ENCODE measurements at regions not wholly inside any gene's neighbourhood (a gene's known extent, or its start where the extent isn't known, plus 50 kb on each side); places are given as distances from the start of the nearest gene placed in this dataset.
A peak's percentile ranks its signal among the peaks of the same experiment; 100 is the strongest.
"Not testable (repeated sequence)": the region's sequence is repeated elsewhere in the genome, so short reads cannot be mapped to it uniquely, and the experiment has no call there.

GRCh38 chr4:78703079-78703478, 73.1 kb upstream of the BMP2K start:
- peaks cover 4% of the 10 kb centered on the region for H3K27me3 Mint-ChIP-seq

GRCh38 chr4:78704317-78704716, 71.8 kb upstream of the BMP2K start:
- CTCF ChIA-PET, result no interaction called here
- Mint-ChIP-seq H3K36me3 (ENCODE audit: low read depth) (no peaks in the 10 kb centered on the region), H3K27me3 (peaks cover 4% of the 10 kb centered on the region), H3K27ac (no peak overlapping the region), H3K9me3 (peaks cover 5% of the 10 kb centered on the region), H3K4me3 (no peak overlapping the region), H3K4me1 (no peaks in the 10 kb centered on the region)
- no peak for DNase-seq
- POLR2A ChIA-PET, result no interaction called here

More at GRCh38 chr4:78703079-78703478, 73.1 kb upstream of the BMP2K start:
- Mint-ChIP-seq H3K9me3 (peaks cover 5% of the 10 kb centered on the region), H3K36me3 (ENCODE audit: low read depth) (no peaks in the 10 kb centered on the region), H3K4me1 (no peaks in the 10 kb centered on the region), H3K27ac (no peak overlapping the region), H3K4me3 (no peak overlapping the region)
- POLR2A ChIA-PET, result no interaction called here
- CTCF ChIA-PET, result no interaction called here
- no peak for DNase-seq

GRCh38 chr4:78704981-78705683, 71.0 kb upstream of the BMP2K start:
- peaks cover 5% of the 10 kb centered on the region for H3K9me3 Mint-ChIP-seq
- H3K27me3 Mint-ChIP-seq, result peaks cover 4% of the 10 kb centered on the region
- ChIA-PET CTCF (no interaction called here), POLR2A (interaction anchor here (0.6 kb wide), 1 partner anchor 19 kb away, joined by 3 read pairs; no protein-coding TSS in a partner anchor)
- no peak for DNase-seq
- H3K4me1 Mint-ChIP-seq, result no peaks in the 10 kb centered on the region
- no peak overlapping the region for H3K27ac Mint-ChIP-seq
- H3K36me3 Mint-ChIP-seq (ENCODE audit: low read depth), result no peaks in the 10 kb centered on the region
- no peak overlapping the region for H3K4me3 Mint-ChIP-seq

- Mint-ChIP-seq H3K27me3 (peaks cover 3% of the 10 kb centered on the region), H3K4me1 (no peaks in the 10 kb centered on the region), H3K27ac (no peak overlapping the region), H3K4me3 (no peak overlapping the region), H3K9me3 (peaks cover 5% of the 10 kb centered on the region), H3K36me3 (ENCODE audit: low read depth) (no peaks in the 10 kb centered on the region)
- ChIA-PET POLR2A (no interaction called here), CTCF (no interaction called here)
- DNase-seq, result no peak
These were observed 69.8 kb upstream of the BMP2K start for GRCh38 chr4:78706302-78706701.

- Mint-ChIP-seq H3K36me3 (ENCODE audit: low read depth) (no peaks in the 10 kb centered on the region), H3K4me3 (no peak overlapping the region), H3K9me3 (peaks cover 5% of the 10 kb centered on the region), H3K27ac (no peak overlapping the region), H3K27me3 (no peaks in the 10 kb centered on the region), H3K4me1 (no peaks in the 10 kb centered on the region)
- DNase-seq, result no peak
- ChIA-PET POLR2A (no interaction called here), CTCF (no interaction called here)
These were observed 68.9 kb upstream of the BMP2K start for GRCh38 chr4:78707268-78707667.

- H3K4me3 Mint-ChIP-seq, result no peak overlapping the region
- H3K9me3 Mint-ChIP-seq, result peaks cover 5% of the 10 kb centered on the region
- ChIA-PET POLR2A (no interaction called here), CTCF (interaction anchor here (0.5 kb wide), 1 partner anchor 50 kb away, joined by 3 read pairs; no protein-coding TSS in a partner anchor)
- no peaks in the 10 kb centered on the region for H3K36me3 Mint-ChIP-seq (ENCODE audit: low read depth)
- no peaks in the 10 kb centered on the region for H3K4me1 Mint-ChIP-seq
- no peak overlapping the region for H3K27ac Mint-ChIP-seq
- DNase-seq, result no peak
- H3K27me3 Mint-ChIP-seq, result no peaks in the 10 kb centered on the region
These were observed 68.4 kb upstream of the BMP2K start for GRCh38 chr4:78707793-78708192.

- Mint-ChIP-seq H3K36me3 (ENCODE audit: low read depth) (no peaks in the 10 kb centered on the region), H3K9me3 (no peaks in the 10 kb centered on the region), H3K27me3 (no peaks in the 10 kb centered on the region), H3K4me1 (no peaks in the 10 kb centered on the region), H3K4me3 (no peak overlapping the region), H3K27ac (no peak overlapping the region)
- no peak for DNase-seq
- POLR2A ChIA-PET, result no interaction called here
- CTCF ChIA-PET, result no interaction called here
These were observed 65.6 kb upstream of the BMP2K start for GRCh38 chr4:78710536-78710935.

- H3K4me3 Mint-ChIP-seq, result no peak overlapping the region
- no peaks in the 10 kb centered on the region for H3K27me3 Mint-ChIP-seq
- ChIA-PET POLR2A (no interaction called here), CTCF (interaction anchor here (0.7 kb wide), 1 partner anchor 29 kb away, joined by 3 read pairs; no protein-coding TSS in a partner anchor)
- H3K4me1 Mint-ChIP-seq, result no peaks in the 10 kb centered on the region
- no peaks in the 10 kb centered on the region for H3K9me3 Mint-ChIP-seq
- DNase-seq, result no peak
- H3K27ac Mint-ChIP-seq, result no peak overlapping the region
- no peaks in the 10 kb centered on the region for H3K36me3 Mint-ChIP-seq (ENCODE audit: low read depth)
These were observed 64.5 kb upstream of the BMP2K start for GRCh38 chr4:78711676-78712075.

GRCh38 chr4:78714598-78714997, 61.6 kb upstream of the BMP2K start:
- H3K4me3 Mint-ChIP-seq; H3K27me3 Mint-ChIP-seq; DNase-seq; POLR2A ChIA-PET; H3K36me3 Mint-ChIP-seq (ENCODE audit: low read depth); H3K9me3 Mint-ChIP-seq; CTCF ChIA-PET; H3K4me1 Mint-ChIP-seq; H3K27ac Mint-ChIP-seq: not testable (repeated sequence)

- H3K36me3 Mint-ChIP-seq (ENCODE audit: low read depth); H3K4me1 Mint-ChIP-seq; H3K27ac Mint-ChIP-seq; H3K27me3 Mint-ChIP-seq; H3K4me3 Mint-ChIP-seq; DNase-seq; POLR2A ChIA-PET; H3K9me3 Mint-ChIP-seq; CTCF ChIA-PET: not testable (repeated sequence)
These were observed 60.8 kb upstream of the BMP2K start for GRCh38 chr4:78715372-78715771.

- CTCF ChIA-PET, result not testable (repeated sequence)
- peaks cover 20% of the 10 kb centered on the region for H3K4me1 Mint-ChIP-seq
These were observed 58.4 kb upstream of the BMP2K start for GRCh38 chr4:78717712-78718111.

GRCh38 chr4:78720204-78720603, 55.9 kb upstream of the BMP2K start:
- Mint-ChIP-seq H3K4me1 (peaks cover 20% of the 10 kb centered on the region), H3K27ac (no peak overlapping the region), H3K9me3 (no peaks in the 10 kb centered on the region), H3K27me3 (no peaks in the 10 kb centered on the region), H3K4me3 (no peak overlapping the region), H3K36me3 (ENCODE audit: low read depth) (no peaks in the 10 kb centered on the region)
- ChIA-PET CTCF (no interaction called here), POLR2A (no interaction called here)
- DNase-seq, result no peak

More at GRCh38 chr4:78717712-78718111, 58.4 kb upstream of the BMP2K start:
- H3K27me3 Mint-ChIP-seq; H3K4me3 Mint-ChIP-seq; H3K27ac Mint-ChIP-seq; H3K36me3 Mint-ChIP-seq (ENCODE audit: low read depth); DNase-seq; POLR2A ChIA-PET; H3K9me3 Mint-ChIP-seq: not testable (repeated sequence)

- Mint-ChIP-seq H3K4me1 (peaks cover 20% of the 10 kb centered on the region), H3K4me3 (no peak overlapping the region), H3K9me3 (no peaks in the 10 kb centered on the region), H3K27me3 (no peaks in the 10 kb centered on the region), H3K36me3 (ENCODE audit: low read depth) (no peaks in the 10 kb centered on the region), H3K27ac (no peak overlapping the region)
- ChIA-PET CTCF (no interaction called here), POLR2A (no interaction called here)
- peak; percentile 29 for DNase-seq
These were observed 55.0 kb upstream of the BMP2K start for GRCh38 chr4:78720994-78721677.

GRCh38 chr4:78721747-78722146, 54.4 kb upstream of the BMP2K start:
- no peaks in the 10 kb centered on the region for H3K36me3 Mint-ChIP-seq (ENCODE audit: low read depth)
- CTCF ChIA-PET, result no interaction called here

More at GRCh38 chr4:78721747-78722146, 54.4 kb upstream of the BMP2K start:
- DNase-seq, result no peak
- no peak overlapping the region for H3K27ac Mint-ChIP-seq
- POLR2A ChIA-PET, result no interaction called here
- H3K4me1 Mint-ChIP-seq, result peaks cover 20% of the 10 kb centered on the region
- H3K9me3 Mint-ChIP-seq, result no peaks in the 10 kb centered on the region
- H3K4me3 Mint-ChIP-seq, result no peak overlapping the region
- H3K27me3 Mint-ChIP-seq, result no peaks in the 10 kb centered on the region
